ENCODE measurements at regions not wholly inside any gene's neighbourhood (a gene's known extent, or its start where the extent isn't known, plus 50 kb on each side); places are given as distances from the start of the nearest gene placed in this dataset.

DNA sequence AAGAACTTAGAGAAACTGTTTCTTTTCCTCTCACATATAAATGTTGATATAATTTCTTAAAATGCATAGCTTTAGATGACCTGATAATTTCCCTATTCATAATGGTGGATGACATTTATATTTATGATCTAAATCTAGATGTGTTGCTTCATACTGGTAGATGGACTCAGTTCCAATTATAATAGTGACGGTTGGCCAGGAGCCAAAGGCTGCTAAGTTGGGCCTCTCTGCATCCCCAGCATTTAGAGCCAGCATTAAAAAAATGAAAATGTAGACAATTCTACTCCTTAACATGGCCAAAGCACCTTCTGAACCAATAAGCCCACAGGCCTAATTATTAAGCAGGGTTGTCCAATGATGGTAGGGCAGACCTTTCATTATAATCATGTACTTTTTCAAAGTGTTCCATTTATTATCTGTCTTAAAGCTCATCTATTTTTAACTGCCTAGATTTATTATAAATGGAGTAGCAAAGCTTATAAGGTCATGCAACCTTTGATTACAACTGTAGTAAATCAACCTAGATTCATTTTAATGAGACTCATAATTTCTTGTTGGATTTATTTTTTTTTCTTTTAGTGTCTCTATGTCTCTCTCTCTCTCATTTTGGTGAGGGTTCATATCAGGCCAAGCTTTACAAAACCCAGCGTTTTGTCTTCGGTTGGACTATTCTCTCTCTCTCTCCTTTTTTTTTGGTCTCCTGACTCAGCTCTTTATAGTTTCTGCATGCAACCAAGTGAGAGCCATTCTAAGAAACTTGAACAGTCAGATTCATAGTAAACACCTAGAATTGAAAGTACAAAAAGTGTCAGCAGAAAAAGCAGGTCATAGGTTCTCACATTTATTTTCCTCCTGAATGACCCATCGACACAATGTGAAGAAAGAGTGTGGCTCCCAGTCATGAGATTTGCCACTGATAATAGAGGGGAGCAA lies 2016.1 kb upstream of the PIK3C3 start:
- H3K36me3 ChIP-seq = no peaks in the 10 kb centered on the region
- H3K4me1 ChIP-seq = no peaks in the 10 kb centered on the region
- intact Hi-C loops (cut with DNase I; ENCODE audit: low total_unique reads) (no loop called here), in situ Hi-C loops (cut with MboI; ENCODE audit: low pct_ligation_motif_present in 1 of 4, low pct_unique_long_range_greater_than_20kb in 1 of 4, low sequenced_read_pairs in 3 of 4) (no loop called here)
- TF ChIP-seq POLR2A (IDR thresholded peaks at IDR 0.05) (no peak), EP300 (IDR thresholded peaks at IDR 0.05; ENCODE audit: low read depth) (no peak), POLR2AphosphoS5 (IDR thresholded peaks at IDR 0.05) (no peak)
- TF ChIP-seq, protein P1, sequence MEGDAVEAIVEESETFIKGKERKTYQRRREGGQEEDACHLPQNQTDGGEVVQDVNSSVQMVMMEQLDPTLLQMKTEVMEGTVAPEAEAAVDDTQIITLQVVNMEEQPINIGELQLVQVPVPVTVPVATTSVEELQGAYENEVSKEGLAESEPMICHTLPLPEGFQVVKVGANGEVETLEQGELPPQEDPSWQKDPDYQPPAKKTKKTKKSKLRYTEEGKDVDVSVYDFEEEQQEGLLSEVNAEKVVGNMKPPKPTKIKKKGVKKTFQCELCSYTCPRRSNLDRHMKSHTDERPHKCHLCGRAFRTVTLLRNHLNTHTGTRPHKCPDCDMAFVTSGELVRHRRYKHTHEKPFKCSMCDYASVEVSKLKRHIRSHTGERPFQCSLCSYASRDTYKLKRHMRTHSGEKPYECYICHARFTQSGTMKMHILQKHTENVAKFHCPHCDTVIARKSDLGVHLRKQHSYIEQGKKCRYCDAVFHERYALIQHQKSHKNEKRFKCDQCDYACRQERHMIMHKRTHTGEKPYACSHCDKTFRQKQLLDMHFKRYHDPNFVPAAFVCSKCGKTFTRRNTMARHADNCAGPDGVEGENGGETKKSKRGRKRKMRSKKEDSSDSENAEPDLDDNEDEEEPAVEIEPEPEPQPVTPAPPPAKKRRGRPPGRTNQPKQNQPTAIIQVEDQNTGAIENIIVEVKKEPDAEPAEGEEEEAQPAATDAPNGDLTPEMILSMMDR (IDR thresholded peaks at IDR 0.05) = no peak
- no peaks in the 10 kb centered on the region for H3K27me3 ChIP-seq
- 71 to 79% methylated on average over 3 to 4 of the region's 4 CpGs for WGBS, 2 donors (ENCODE audit: low coverage in 1 of 2)
- DNase-seq = no peak
- no peak overlapping the region for H3K4me3 ChIP-seq
- H3K27ac ChIP-seq = no peak overlapping the region
- no peaks in the 10 kb centered on the region for H3K9me3 ChIP-seq

- intact Hi-C loops (cut with DNase I; ENCODE audit: low total_unique reads) (no loop called here), in situ Hi-C loops (cut with MboI; ENCODE audit: low pct_ligation_motif_present in 1 of 4, low pct_unique_long_range_greater_than_20kb in 1 of 4, low sequenced_read_pairs in 3 of 4) (no loop called here)
- Histone ChIP-seq H3K36me3 (no peaks in the 10 kb centered on the region), H3K27me3 (no peaks in the 10 kb centered on the region), H3K4me1 (no peaks in the 10 kb centered on the region), H3K27ac (no peak overlapping the region), H3K9me3 (no peaks in the 10 kb centered on the region), H3K4me3 (no peak overlapping the region)
- no peak for TF ChIP-seq POLR2A (IDR thresholded peaks at IDR 0.05)
- TF ChIP-seq EP300 (IDR thresholded peaks at IDR 0.05; ENCODE audit: low read depth) = no peak
- TF ChIP-seq POLR2AphosphoS5 (IDR thresholded peaks at IDR 0.05) = no peak
- TF ChIP-seq, protein P1 (IDR thresholded peaks at IDR 0.05) = no peak
- DNase-seq = no peak
- 46 to 62% methylated on average over 2 of the region's 2 CpGs for WGBS, 2 donors (ENCODE audit: low coverage in 1 of 2)
These were observed 2019.4 kb upstream of the PIK3C3 start for GRCh38 chr18:39935598-39935997.

- in situ Hi-C loops (cut with MboI; ENCODE audit: low pct_ligation_motif_present in 1 of 4, low pct_unique_long_range_greater_than_20kb in 1 of 4, low sequenced_read_pairs in 3 of 4) = no loop called here
- WGBS, 2 donors (ENCODE audit: low coverage in 1 of 2) = 58 to 80% methylated on average over 2 of the region's 2 CpGs
- intact Hi-C loops (cut with DNase I; ENCODE audit: low total_unique reads) = no loop called here
- no peak overlapping the region for H3K27ac ChIP-seq
- H3K36me3 ChIP-seq = no peaks in the 10 kb centered on the region
- no peak for DNase-seq
- H3K4me3 ChIP-seq = no peak overlapping the region
- no peaks in the 10 kb centered on the region for H3K27me3 ChIP-seq
- no peaks in the 10 kb centered on the region for H3K9me3 ChIP-seq
- no peaks in the 10 kb centered on the region for H3K4me1 ChIP-seq
- TF ChIP-seq EP300 (IDR thresholded peaks at IDR 0.05; ENCODE audit: low read depth) (no peak), POLR2A (IDR thresholded peaks at IDR 0.05) (no peak), POLR2AphosphoS5 (IDR thresholded peaks at IDR 0.05) (no peak)
- TF ChIP-seq, protein P1 (IDR thresholded peaks at IDR 0.05) = no peak
These were observed 2036.2 kb upstream of the PIK3C3 start for GRCh38 chr18:39918847-39919246.

GRCh38 chr18:39913672-39914366 lies 2041.2 kb upstream of the PIK3C3 start:
- intact Hi-C loops (cut with DNase I; ENCODE audit: low total_unique reads) = no loop called here
- 77 to 90% methylated on average over 4 of the region's 4 CpGs for WGBS, 2 donors (ENCODE audit: low coverage in 1 of 2)

More at GRCh38 chr18:39913672-39914366, 2041.2 kb upstream of the PIK3C3 start:
- no peak for DNase-seq
- H3K4me3 ChIP-seq = no peak overlapping the region
- in situ Hi-C loops (cut with MboI; ENCODE audit: low pct_ligation_motif_present in 1 of 4, low pct_unique_long_range_greater_than_20kb in 1 of 4, low sequenced_read_pairs in 3 of 4) = no loop called here
- H3K4me1 ChIP-seq = no peaks in the 10 kb centered on the region
- no peak overlapping the region for H3K27ac ChIP-seq
- no peaks in the 10 kb centered on the region for H3K27me3 ChIP-seq
- H3K9me3 ChIP-seq = peaks cover 0 to 2% of the 10 kb centered on the region in 2 donors
- H3K36me3 ChIP-seq = no peaks in the 10 kb centered on the region
- TF ChIP-seq EP300 (IDR thresholded peaks at IDR 0.05; ENCODE audit: low read depth) (no peak), POLR2AphosphoS5 (IDR thresholded peaks at IDR 0.05) (no peak), POLR2A (IDR thresholded peaks at IDR 0.05) (no peak)
- TF ChIP-seq, protein P1 (IDR thresholded peaks at IDR 0.05) = no peak
